CD4-positive, alpha-beta T cell treated with Interleukin-6 for 4 hours (primary cell): ENCODE measurements at regions not wholly inside any gene's neighbourhood (a gene's known extent, or its start where the extent isn't known, plus 50 kb on each side); places are given as distances from the start of the nearest gene placed in this dataset.

Source experiments
- DNase-seq: peaks from one replicate; pipeline ENCODE4 v3.0.0-alpha.2; 2020; ENCODE audit warnings: mixed read lengths

DNA sequence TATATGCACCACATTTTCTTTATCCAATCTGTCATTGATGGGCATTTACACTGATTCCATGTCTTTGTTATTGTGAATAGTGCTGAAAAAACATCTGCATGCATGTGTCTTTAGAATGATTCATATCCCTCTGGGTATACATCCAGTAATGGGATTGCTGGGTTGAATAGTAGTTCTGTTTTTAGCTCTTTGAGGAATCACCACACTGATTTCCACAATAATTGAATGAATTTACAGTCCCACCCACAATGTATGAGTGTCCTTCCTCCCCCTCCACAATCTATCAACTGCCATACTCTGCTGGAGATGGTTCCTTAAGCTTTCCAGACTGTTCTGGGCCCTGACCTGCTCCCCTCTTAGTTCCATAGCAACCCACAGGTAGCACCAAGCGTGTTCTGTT lies 667.0 kb downstream of the LIG4 start:
- DNase-seq: no peak

GRCh38 chr13:107545946-107546502 lies 669.3 kb downstream of the LIG4 start:
- DNase-seq: no peak

DNA sequence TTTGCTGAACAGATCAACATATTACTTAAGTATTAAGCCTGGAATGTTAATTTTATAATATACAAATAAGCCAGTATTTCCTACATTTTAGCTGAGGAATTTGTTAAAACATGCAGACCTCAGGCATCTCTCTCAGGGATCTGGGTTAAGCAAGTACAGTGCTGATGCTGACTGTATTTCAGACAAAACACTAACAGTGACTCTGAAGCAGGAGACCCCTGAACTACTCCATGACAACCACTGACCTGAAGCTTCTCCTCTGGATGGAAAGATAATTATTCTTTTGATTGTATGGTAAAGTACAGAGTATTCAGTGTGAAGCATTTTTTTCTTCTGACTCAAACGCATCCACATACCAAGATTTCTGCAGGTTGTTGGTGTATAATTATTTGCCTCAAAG lies 680.8 kb downstream of the LIG4 start:
- no peak for DNase-seq

- no peak for DNase-seq
These were observed 683.5 kb downstream of the LIG4 start for GRCh38 chr13:107531816-107532215.

DNA sequence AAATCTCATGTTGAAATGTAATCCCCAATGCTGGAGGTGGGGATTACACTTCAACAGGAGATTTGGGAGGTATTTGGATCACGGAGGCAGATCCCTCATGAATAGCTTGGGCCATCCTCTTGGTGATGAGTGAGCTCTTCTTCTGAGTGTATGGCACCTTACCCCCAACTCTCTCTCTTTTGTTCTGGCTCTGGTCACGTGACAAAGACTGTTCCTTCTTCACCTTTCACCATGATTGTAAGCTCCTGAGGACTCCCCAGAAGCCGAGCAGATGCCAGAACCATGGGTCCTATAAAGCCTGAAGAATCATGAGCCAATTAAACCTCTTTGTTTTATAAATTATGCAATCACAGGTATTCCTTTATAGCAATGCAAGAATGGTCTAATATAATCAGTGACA lies 684.2 kb downstream of the LIG4 start:
- DNase-seq: no peak

DNA sequence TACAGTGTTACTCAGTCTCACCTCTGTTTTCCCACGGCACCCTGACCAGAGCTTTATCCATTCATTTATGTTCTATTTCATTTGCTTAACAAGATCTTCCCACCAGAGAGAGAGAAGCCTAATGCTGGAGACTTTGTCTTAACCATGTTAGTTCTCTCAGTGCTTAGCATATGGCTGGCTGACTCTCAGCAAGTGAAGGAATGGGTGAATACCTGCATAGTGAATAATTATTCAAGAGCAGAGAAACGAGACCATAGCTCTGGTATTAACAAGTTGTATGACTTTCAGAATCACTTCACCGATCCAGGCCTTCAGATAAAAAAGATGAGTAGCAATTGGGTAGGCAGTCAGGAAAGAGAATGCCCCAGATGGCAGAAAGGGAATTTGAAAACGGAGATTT lies 686.3 kb downstream of the LIG4 start:
- DNase-seq: no peak

DNA sequence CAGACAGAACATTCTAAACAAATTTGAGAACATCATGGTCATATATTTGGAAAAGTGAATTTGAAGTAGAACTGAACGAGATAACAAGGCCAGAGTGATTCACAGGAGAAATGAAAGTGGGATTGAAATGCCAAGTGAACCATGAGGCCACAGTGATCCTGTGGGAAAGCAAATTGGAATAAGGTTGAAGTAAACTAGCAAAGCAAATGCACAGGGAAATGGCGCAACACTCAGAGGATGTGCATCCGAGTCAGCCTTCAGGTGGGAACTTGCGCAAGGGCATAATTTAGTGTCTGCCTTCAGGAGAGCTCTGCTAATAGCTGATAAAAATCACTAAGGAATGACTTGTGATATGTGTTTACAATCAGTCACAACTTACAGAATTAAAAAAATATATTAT lies 696.6 kb downstream of the LIG4 start:
- no peak for DNase-seq

DNA sequence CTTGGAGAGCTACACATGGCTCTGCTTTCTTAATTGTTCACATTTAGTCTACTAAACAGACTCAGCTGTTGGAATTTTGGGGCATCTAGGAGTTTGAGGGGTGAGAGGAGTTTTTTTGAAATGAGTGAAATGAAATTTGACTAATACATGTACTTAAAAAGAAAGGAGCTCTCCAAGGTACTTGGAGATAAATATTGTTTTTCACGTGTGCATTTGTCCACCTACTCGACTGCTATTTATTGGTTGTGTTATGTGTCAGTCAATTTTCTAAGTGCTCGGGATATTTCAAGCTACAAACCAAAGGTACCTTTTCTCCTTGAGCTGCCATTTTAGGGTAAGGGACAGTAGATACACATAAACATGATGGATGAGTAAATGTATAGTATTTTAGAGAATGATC lies 697.0 kb downstream of the LIG4 start:
- DNase-seq: no peak

DNA sequence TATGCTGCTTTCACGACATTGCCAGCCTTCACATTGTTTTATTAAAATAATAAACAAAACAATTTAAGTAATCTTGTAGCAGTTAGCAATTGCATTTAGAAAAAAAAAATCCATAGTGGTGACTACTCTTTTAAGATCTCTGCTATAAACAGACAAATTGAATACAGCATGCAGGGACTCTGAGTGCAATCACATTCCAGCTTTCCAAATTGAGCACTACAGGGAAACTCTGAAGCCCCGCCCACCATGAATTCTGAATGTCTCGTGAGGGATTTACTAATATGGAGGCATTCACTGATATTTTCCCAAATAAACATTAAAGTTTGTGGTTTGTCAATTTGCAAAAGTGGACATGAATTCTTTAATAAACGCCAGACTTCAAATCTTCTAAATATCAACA lies 698.8 kb downstream of the LIG4 start:
- DNase-seq: no peak

DNA sequence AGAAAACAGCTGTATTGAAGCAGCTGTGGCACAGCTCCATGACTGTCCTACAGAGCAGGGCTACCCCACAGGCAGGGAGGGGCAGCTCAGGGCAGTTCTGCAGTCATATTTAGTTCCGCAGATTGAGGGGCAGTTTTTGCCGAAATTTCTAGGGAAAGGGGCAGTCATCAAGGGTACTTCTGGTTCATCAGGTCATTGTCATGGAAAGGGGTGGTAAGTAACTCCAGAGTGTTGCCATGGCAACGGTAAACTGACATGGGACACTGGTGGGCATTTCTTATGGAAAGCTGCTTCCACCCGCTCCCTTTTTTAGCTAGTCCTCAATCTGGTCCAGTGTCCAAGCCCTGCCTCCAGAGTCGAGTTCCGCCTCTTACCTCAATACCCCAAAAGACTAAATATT lies 702.8 kb downstream of the LIG4 start:
- DNase-seq: no peak

- no peak for DNase-seq
These were observed 717.7 kb downstream of the LIG4 start for GRCh38 chr13:107497661-107498060.

- no peak for DNase-seq
These were observed 722.1 kb downstream of the LIG4 start for GRCh38 chr13:107493266-107493665.

DNA sequence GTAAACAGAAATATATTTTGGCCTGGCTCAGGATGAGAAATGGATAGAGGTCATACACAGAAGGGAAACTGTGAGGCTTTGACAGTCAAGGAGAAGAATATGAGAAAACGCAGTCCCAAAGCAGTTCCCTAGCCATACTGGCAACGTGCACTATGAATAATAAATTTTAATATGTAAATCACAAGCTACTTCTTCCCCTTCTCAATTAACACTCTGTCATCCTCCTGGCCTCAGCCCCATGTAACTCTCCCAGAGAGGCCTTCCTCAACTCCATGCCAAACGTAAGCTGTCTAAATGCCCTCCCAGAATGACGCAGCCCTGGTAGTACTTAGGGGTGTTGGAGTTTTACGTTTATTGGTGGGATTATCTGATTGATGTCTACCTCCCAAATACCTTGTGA lies 732.6 kb downstream of the LIG4 start:
- DNase-seq: no peak

DNA sequence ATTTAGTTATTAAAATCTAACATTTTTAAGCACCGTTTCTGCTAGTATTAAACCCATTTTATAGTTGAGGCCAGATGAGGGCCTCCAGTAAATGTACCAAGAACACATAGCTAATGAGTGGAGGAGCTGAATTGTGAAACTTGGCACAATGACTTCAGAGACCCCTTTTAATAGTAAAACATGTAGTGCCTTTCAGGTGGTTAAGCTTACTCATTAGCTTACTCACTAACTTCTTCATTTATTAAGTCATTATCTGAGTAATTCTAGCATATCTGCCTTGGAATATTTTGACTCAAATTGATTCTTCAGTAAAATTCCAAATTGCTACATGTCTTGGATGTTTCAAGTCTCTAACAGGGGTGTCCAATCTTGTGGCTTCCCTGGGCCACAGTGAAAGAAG lies 735.2 kb downstream of the LIG4 start:
- no peak for DNase-seq

GRCh38 chr13:107477772-107478379 lies 737.5 kb downstream of the LIG4 start:
- DNase-seq: no peak

DNA sequence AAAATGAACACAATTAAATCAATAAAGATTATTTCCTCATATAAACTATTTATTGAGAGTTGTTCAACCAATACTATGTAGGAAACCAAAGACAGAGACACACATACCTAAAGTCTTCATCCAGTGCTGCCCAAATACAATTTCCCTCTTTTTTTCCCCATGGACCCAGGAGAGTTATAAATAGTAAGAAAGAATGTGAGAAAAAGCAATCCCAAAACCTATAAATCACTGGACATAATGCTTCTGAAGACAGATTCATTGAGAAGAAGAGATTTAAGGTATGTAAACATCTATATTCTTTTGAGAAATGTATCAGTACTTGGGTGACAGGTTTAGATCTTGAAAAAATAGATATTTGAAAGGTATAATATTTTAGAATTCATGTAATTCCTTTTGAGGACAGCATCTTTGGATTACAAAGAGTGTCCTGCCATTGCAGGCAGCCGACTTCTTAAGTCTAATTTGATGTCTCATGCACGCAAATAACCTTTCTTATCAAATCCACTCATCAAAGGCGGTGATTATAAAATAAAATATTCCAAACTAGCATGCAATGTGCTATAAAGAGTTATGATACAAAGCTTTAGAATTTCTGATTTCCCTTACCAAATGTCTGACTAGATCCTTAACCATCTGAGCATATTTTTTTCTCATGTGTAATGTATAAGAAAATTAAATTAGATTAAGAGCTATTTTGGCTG lies 739.4 kb downstream of the LIG4 start:
- DNase-seq: no peak

DNA sequence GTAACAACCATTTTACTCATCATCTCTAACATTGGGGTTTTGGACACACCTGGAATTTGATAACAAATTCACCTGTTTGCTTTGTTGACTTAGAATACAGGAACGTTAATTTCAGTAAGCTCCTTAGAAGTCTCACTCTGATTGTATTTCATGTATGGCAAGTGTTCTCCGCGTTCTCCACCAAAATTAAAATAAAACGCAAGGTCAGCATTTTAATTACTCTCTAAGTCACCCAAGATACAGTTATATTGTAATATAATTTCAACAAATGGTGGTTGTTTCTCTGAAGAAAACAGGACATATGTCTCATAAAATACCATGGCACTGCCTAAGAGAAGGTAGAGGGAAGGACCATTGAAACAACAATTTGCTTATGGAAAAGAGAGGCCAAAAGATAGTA lies 742.1 kb downstream of the LIG4 start:
- no peak for DNase-seq

DNA sequence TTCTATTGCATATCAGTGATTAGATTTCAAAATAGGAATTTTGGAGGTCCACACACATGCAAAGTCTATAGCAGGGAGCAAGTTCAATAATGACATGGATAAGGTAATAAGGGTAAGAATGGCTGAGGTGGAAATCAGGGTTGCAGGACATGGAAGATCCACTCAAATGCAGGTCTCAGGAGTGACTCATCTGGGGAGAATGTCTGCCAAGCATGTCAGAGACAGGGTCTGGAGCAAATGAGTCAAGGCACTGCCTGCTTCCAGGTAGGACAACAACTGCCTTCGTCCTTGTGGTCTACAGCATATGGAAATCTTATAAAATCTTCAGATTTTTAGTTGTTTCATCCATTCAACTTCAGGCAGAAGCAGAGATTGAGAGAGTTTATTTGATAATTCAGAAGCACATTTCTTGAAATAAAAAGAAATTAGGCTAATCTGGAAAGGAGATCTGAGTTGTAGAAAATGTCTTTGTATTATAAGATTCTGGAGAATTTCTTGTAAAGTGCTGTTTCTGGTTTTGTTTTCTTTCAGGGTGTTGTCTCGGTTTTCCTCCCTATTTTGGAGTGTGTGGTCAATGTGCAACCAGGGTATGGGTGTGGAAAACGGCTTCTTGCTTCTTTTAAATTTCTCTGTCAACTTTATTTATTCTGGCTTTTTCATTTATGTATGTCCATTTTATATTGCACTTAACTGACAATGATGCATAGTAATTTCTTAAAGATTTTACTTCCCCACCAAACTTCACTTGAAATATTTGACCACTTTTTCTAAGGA lies 748.8 kb downstream of the LIG4 start:
- no peak for DNase-seq

DNA sequence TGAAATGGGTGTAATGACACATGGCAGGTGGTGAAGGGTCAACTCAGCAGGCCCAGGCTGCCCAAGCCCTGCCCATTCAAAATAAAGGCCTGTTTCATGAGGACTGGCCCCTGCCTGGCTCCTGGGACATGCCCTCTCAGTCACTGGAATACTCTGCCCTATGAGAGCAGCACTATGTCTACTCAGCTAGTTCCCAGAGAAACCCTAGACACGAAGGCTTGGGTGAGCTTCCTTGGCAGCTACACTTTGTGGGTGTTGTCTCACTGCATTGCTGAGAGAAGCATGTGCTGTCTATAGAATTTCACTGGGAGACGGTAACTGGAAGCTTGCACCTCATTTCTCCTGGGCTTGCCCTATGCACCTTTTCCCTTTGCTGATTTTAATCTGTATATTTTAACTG lies 752.8 kb downstream of the LIG4 start:
- no peak for DNase-seq

- DNase-seq: no peak
These were observed 753.6 kb downstream of the LIG4 start for GRCh38 chr13:107461751-107462150.

- DNase-seq: no peak
These were observed 755.9 kb downstream of the LIG4 start for GRCh38 chr13:107459430-107459829.

DNA sequence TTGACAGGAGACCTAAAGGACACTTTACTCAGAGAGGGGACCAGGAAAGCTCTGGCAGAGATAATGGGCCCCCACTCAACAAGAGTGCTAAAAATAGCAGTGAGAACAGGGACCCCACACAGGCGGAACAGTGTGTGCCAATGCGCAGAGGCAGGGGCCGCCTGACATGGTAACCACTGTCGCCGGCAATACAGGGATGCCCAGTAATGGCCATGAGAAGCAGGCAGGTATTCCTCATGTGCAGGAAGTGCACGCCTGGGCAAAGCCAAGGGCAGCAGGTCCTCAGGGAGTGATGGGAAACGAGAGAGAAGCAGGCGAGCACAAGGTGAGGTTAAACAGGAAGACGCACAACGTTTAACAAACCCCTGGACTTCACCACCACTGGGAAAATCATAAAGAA lies 757.1 kb downstream of the LIG4 start:
- DNase-seq: no peak

- DNase-seq: no peak
These were observed 757.6 kb downstream of the LIG4 start for GRCh38 chr13:107457686-107458085.

DNA sequence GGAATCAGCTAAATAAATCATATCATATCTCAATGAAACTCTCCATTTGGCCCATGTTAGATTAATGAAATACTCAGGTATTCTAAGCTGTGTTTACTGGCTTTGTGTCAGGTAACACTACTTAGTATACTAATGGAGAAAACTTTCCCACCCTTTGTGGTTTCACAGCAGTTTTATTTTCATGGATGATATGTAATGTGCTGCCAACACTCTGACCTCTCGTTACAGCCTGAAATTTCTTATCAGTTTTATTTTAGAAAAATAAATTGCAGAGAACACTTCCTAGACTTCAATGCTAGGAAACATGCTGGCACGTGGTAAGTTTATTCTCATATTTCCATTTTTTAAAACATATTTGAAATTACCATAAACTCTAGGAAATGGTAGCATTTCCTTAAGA lies 758.9 kb downstream of the LIG4 start:
- DNase-seq: no peak
